ENCODE measurements at regions not wholly inside any gene's neighbourhood (a gene's known extent, or its start where the extent isn't known, plus 50 kb on each side); places are given as distances from the start of the nearest gene placed in this dataset.

DNA sequence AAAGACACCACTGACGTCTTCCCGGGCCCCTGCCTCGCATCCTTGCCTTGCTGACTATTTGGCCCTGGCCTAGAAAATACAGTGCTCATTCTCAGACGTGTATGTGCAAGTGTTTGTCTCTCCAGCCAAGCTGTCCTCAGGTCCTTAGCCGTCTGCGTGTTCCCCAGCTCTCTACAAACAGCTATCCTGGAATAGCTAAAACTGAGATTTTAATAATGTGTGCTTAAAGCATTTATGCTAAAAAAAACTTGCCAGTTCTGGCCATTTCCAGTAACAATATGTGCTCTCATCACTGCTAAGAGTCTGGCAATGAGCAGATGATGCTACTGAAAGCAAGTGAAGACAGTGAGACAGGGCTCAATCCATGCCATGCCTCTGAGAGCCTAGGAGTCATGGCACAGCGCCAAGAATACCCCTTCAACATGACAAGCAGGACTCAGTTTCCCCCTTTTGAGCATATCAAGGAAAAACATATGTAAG, 55.7 kb downstream of the IRF2BP2 start:
- DNase-seq, result no peak

DNA sequence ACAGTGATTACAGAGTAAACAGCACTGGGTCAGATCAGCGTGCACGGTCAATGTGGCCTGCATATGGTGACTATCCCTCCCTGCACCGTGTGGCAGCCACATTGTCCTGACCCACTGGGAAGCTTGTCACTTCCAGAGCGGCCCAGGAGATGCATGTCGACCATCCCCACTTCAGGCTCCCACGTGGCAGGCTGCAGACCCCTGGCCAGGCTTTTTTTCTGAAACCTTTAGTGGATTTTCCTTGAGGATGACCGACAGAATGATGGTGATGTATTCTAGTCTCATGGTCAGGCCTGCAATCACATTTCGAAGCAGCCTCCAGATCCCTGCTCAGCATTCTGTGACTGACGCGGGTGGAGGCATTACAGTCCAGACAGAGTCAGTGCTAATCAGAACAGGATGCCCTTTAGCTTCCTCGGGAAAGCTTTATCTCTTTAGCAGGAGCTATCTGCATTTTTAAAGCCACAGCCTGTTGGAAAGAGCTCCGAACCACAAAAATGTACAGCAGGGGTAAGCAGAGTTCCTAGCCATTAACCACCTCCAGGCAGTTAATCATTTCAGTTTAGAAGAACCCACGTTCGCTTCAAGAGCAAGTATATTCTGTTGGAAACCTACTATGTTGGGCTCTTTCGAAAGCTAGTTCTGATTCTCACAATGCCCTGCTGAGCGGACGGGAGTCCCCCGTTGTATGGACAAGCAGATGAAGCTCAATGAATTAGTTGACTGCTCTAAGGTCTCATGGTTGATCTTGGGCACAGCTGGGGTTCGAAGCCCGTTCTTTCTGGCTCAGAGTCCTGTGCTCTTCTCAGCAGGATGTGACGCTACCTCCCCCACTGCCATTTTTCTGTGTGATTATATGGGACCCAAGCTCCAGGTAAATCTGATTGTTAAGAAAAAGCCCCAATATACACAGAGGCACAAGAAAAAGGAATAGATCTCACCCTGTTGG, 56.5 kb downstream of the IRF2BP2 start:
- no peak for DNase-seq

DNA sequence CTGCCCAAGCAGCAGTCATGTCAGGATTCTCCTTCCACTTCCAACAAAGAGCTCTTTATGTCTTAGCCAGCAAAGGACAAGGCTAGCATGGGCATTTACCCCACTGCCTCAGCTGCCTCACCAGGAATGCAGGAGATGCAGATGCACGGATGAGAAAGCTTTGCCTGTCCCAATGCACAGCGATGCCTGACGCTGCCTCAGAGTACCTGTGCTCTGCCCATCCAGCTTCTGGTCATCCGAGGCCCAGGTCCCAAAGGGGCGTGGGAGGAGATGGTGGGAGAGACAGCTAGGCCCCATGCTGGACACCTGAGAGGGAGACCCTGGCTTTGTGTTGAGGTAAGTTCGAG, 59.0 kb downstream of the IRF2BP2 start:
- no peak for DNase-seq

DNA sequence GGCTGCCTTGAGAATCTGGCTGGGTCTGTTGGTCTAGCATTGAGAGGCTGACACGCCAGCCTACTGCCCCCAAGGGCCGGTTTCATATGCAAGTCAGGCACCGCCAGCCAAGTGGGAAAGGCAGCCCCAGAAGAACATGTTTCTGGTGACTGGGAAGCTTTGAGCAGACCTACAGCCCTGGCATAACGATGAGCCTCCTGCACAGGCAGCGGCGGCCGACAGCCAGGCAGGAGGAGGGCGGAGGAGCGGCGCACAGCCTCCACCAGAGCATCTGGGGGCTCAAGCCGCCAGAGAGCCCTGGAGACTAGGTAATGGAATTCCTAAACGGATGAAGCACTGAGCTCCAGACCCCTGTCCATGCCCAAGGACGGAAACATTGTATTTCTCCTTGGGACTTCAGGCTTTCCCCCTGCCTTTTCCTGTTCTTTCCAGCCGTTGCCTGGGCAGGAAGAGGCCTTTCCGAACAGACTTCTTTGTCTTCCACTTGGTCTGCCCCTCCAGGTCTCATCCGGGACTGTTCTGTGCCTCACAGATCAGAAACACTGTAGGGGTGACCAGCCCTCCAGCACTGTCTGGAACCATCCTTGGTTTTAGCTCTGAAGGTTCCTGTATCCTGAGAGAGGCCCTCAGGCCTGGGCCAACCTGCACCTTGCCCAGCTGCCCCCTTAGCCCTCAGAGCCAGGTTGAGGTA, 59.5 kb downstream of the IRF2BP2 start:
- no peak for DNase-seq

DNA sequence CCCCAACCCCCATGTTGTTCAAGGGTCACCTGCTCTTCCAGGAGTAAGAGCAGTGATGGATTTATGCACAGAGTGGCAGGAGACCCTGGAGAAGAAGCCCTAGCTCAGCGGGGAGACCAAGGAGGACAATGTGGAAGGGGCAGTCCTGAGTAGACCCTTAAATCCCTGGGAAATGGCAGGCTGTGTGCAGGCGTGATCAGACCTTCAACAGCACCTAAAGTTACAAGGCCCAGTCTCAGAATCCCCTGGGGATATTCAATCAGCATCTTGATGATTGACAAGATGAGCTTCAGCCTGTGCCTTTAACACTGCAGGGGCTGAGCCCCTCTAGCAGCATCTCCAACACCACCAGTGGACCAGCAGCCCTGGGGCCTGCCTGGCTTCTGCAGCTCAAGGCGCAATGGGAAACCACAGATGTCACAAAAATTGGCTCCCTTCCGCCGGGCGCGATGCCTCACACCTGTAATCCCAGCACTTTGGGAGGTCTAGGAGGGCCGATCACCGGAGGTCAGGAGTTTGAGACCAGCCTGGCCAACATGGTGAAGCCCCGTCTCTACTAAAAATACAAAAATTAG, 60.4 kb downstream of the IRF2BP2 start:
- no peak for DNase-seq

DNA sequence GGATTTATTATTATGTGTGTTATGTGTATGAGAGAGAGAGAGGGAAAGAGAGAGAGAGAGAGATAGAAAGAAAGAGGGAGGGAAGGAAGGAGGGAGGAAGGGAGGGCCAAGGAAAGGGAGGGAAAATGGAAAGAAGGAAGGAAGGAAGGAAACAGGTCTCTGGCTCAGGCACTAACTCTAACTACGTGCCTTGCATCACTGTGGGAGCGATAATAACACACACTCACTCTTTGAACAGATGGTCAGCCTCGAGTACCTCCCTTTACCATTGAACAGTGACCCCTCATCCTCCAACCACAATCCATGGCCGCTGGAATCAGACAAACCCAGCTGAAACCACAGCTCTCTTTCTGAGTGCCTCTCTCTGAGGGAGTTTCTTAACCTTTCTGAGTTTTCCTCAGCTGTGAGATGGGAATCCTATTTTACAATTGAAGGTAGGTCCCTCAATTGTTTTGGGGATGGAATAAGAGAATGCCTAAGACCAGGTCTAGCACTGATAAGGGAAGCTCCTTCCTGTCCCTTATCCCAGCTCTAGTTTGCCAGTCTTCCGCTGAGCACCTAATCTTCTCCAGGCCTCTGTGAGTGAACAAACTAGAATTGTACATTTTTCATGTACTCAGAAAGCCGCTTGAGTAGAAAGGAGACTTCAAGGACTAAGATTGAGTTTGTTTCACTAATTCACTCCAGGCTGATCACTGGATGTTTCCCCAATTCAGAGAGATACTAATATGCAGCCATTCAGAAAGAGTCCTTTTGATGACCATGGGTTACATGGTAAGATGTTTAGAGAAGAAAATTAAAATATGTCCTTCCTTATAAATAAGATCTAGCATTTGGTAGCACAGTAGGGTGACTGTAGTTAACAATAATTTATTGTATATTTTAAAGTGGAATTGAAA, 62.8 kb downstream of the IRF2BP2 start:
- no peak for DNase-seq

DNA sequence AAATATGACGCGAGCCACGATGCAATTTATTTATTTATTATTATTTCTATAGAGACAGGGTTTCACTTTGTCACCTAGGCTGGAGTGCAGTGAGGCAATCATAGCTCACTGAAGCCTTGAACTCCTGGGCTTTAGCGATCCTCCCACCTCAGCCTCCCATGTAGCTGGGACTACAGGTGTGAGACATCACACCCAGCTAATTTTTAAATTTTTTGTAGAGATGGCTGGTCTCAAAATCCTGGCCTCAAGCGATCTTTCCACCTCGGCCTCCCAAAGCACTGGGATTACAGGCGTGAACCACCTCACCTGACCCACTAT, 63.6 kb downstream of the IRF2BP2 start:
- no peak for DNase-seq

DNA sequence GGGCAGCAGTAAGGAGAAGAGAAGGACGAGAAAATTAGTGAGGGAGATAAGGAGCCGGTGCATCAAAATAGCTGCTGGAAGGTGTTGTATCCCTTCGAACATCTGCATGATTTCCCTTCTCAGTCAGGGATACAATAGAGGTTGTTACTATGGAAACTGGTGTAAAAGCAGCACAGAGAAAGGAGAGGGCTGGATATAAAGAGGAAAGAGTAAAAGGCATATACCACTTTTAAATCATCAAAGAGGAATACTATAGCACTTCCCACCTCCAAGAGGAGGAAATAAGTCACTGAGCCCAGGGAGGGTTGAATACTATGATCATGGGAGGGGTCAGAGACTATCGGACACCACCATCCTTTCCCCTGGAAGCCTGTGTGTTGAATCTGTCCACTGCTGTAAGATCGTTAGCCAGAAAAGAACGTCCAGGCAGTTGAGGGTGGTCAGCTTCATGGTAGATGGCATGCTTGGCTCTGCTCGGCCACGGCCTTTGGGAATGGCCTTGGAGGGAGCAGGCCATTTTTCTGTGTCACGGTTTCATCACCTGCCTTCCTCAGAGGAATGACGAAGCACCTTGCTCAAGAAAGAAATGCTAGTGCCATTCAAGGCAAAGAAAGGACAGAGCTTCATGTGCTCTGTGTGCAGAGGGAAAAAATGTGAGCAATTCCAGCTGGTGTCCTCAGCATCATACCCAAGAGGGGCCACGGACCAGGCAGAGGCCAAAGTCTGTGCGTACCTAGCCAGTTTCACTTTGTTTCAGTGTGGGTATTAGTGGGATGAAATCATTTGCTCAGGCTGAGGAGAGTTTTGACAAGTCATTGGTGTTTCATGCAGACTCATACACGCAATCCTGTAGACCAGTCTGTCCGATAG, 64.2 kb downstream of the IRF2BP2 start:
- no peak for DNase-seq

DNA sequence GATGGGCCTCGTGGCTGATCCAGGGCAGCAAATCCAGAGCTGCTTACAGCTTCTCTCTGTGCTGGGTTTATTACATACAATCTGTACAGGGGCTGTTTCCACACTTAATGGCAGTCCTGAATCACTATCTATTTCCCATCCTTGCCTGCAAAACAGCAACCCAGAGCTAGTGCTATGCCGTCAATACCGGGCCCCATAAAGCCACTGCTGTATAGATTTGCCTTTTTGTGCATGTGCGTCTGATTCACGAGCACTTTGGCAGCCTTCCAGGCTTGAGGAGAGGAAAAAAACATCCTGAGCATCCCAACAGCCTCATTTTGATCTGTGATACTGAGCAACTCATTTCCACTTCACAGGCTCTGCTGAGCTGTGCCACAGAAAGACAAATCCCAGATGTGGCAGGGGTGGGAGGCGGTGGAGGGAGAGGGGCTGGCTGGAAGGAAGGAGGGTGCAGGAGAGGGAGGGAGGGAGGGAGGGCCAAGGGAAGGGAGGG, 65.2 kb upstream of the TARBP1 start:
- peak; percentile 82 for DNase-seq

DNA sequence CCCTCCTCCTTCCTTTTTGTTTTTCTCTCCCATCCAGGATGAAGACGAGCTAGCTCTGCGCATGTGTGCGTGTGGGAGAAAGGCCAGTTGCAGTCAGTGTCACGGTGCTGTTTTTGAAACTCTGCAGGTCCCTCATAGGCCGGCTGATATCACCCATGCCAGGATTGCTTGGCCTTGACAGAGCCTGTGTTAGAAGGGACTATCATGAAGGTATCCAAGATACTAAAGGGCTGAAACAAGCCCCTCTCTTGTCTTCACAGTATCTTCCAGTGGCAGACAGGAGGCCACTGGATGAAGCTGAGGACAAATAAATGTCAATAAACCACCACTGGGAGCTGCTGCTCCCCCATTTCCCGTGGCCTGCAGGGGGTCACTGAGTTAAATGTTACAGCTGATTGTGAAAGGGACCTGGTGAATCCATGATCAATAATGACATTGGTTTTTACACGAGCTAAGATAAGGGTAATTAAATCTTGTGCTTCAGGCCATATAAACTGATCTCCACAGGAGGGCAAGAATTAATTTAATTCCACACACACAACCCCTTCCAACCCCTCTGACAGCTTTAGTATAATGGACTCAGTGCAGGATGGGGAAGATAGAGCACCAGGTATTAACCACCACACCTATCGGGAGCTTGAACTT, 64.6 kb upstream of the TARBP1 start:
- DNase-seq, result no peak

DNA sequence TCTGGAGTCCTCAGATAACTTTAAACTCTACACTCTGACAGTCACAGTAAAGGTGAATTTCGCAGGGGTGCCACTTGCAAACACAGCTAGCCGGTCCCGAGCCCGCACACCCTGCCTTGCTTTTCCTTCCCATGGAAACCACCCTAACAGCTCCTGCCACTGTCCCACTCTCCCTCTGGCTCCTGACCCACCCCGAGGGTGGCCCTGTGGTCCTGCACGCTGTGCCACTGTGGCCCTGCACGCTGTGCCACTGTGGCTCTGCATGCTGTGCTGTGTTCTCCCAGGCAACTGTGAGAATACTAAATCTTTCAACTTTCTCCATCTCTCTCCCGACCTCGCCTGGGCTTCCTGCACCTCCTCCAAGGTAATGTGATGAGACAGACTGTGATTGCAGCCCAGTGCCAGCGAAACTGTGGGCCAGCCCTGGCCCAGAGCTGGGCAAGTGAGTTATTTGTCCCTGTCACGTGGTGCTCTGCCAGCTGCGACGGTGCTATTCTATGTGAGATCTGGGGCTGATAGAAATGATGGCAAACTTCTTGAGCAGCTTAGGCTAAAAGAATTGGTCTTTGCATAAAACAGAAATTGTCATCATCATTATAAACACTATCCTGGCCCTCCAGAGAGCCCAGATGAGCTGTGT, 63.4 kb upstream of the TARBP1 start:
- no peak for DNase-seq

DNA sequence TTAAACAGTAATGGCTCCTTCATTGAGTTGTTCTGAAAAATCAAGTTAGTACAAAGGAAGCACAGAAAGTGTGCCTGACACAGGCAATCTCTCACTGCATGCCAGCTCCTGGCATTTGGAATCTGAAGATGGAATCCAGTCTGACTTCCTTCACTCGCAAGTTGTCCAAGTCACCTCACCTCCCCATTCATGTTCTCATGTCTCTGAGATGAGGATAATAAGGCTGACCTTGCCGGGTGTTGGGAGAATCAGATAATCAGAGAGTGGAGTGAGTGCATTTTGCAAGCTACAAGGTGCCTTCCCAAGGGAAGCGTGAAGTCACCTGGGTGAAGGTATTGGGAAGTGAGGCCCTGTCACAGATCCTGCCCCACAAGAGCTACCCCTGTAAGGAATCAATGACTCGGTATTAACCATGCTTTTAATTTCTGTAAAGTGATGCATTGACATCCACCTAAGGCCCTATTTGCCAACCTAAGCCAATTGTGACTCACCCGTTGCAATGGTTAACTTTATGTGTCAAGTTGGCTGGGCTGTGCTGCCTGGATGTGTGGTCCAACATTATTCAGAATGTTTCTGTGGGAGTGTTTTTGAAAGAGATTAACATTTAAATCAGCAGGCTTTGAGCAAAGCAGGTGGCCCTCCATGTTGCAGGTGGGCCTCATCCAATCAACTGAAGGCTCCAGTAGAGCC, 62.5 kb upstream of the TARBP1 start:
- no peak for DNase-seq

DNA sequence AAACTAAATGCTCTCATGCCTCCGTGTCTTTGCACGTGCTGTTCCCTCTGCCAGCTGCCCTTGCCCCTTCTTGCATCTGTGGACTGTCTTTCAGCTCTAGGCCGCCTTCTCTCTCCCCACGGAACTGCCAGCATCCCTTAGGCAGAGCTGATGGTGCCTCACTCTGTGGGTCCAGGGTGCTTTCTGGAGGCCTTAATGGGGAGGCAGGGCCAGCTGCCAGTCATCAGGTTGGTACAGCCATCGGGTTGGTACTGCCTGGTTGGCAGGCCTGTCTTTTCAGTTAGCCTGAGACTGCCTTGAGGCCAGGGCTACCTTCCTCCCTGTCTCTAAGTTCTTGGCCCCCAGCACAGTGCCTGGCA, 61.4 kb upstream of the TARBP1 start:
- no peak for DNase-seq

DNA sequence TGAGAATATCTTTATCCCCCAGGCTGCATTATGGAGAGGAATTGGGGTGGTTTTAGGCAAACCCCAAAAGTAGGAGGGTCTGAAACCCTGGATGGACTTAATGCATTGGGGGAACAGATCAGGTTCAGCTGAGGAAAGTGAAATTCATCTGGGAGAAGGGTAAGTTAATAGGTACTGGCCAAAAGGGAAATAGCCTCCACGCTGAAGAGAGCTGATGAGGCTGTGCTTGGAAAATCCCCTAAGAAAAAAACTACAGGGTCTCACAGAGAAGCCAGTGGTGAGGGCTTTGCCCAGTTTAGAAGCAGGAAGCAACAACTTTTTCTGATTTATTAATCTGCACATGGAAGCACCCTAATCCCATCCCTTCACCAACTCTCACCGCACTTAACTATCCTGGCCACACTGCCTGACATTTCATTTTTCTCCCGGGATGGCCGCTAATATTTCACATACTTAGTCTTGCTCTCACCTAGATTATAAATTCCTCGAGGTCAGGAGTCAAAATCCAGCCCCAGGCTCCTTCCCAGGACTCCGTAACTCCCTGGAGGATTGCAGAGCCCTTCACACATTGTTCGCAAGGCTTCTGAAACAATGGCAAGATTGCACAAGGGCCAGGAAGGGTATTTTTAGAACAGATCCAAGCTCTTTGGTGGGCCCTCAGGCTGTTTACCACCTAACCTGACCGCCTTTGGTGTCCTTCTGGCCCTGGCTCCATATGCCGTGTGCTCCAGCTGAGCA, 60.9 kb upstream of the TARBP1 start:
- no peak for DNase-seq

DNA sequence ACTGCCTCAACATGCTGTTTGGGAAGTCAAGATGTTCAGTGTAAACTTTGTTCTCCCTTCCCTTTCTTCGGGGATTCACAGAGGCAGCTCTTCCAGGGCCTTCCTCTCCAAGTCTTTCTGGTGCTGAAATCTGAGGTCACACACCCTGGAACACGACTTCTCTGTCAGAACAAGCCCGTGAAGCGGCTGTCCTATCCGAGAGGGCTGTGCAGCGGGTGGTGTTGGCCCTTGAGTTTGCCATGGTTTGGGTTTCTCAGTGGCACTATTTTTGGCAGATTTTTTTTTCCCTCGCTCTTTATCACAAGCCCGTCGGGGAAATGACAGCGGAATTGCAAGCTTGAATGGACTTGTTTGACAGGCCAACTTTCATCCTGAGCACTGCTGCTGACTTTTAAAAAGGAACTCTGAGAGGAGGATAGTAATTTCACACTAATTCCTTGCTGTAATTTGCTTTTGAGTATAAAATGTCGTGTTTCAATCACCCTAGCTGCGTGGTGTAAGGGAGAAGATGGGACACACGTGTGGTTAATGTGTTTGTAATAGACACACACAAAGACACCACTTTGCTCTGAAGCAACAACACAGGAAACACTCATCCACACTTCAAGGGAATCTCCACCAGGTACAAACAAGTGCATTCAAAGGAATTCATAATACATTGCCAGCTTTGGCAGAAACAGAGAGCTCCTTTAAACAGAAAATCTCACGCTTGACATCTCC, 60.1 kb upstream of the TARBP1 start:
- no peak for DNase-seq

DNA sequence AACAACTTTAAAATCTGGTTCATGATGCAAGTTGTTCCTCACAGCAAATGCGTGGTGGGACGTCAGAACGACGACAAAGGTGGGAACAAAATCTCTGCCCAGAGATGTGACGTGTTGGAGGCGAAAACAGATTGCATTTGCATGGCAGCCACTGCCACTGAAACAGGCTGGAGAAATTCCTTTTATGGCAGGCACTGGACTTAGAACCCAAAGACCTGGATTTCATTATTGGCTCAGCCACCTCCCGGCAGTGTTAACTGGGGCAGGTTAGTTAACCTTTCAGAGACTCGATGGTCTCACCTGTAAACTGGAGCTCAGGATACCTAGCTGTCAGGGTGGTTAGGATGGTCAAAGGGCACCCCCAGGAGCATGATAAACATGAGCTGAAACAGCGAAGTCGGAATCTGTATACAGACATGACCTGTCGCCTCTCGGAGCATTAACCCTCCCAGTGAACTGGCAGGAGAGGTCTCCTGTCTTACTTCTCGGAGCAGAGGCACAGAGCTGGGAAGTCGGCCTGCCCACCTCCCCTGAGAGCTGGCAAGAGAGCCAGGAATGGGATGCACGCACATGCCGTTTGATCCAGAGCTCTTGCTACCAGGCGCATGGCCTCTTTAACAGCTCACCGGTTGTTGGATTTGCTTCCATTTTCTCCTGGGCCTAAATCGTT, 59.2 kb upstream of the TARBP1 start:
- no peak for DNase-seq

DNA sequence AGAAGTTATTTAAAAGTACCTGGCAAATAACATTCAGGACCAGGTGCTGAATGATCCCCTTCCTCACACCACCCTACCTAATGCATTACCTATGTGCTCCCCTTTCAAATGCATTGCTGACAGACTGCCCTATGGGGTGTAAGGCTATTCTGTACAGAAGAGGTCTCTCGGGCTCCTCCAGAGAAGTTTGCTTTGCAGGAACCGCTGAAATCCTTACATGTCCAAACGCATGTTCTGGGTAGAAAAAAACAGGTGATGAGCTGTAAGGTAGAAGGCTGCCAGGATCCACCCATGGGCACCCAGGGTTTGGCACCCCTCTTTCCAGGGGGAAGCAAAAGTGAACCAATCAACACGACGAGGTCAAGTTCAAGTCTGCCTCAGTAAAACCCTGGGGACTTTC, 58.3 kb upstream of the TARBP1 start:
- DNase-seq, result no peak

DNA sequence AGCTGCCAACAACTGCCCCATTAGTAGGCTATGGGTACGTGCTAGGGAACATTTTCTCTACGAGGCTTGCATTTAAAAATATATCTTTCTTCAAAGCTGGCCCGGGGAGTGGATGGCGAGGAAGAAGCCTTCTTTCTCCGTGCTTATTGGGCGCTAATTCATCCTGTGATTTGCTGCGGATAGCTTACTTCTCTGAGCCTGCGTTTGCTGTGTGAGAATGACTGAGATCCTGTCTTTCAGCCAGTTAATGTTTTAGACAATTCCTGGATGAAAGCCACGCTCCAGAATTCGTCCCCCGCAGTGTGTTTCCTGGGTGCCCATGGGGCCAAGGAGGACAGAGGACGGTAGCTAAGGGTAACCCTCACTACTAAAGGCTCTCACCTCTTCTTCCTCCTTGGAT, 57.8 kb upstream of the TARBP1 start:
- no peak for DNase-seq

All from DMS153 (cell line).